H54 (cell line): ENCODE measurements at regions not wholly inside any gene's neighbourhood (a gene's known extent, or its start where the extent isn't known, plus 50 kb on each side); places are given as distances from the start of the nearest gene placed in this dataset.

ENCODE experiments used
- DNase-seq: peaks from one replicate; pipeline ENCODE4 v3.0.0; 2011; ENCODE audit warnings: low spot score, mixed read lengths; ENCODE audit not compliant: insufficient read length
- FAIRE-seq: peaks from 3 replicates; lab custom pipeline; 2011; peaks lifted over from hg19 to GRCh38; lab: Jason Lieb, UNC
- POLR2A ChIP-seq: IDR thresholded peaks from 2 replicates; pipeline ENCODE4 v1.6.1; 2011; ENCODE audit warnings: low read depth, mild to moderate bottlenecking, low read length

DNA sequence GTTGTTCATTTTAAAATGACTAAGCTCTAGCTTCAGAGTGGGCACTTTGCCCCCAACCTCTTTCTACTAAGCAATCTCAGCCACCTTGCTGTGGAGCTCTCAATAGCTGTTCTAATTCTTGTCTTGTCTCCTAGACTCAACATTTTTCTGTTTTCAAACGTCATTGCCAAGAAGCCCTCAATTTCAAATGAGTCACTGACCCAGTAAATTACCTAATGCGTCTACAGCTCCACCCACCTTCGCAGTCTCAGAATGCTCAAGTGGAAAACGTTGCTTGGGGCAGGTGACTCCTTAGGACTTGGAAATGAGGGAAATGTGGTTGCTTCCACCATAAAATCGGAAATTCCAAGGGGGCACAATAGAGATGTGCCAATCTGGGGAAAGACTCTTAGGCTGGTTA, 59.0 kb downstream of the ING2 start:
- TF ChIP-seq POLR2A, result no peak
- peak; percentile 6 for FAIRE-seq
- DNase-seq, result peak; percentile 27

DNA sequence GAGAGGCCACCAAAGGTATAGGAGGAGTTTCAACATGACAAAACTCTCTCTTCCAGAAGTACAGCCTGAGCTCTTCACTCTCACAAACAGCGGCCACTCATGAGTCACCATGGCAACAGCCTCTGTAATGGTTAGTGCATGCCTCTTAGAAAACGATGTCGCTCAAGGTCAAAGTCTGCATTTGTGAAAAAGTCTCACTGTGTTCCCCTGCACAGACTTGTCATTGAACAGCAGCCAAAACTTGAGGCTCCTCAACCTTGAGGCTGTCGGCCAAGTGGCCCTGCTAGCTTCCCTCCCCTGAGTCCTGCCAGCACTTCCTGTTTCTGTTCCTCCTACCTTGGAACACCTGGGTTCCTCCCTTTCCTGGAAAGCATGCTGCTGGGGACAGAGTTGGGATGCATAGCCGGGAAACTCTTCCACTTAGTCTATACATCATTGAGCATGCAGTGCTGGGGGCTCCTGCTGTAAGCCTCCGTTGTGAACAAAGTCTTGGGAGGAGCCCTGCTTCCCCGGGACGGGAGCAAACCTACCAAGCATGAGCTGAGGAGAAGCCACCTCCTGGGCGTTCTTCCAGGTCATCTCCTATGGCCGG, 66.6 kb downstream of the ING2 start:
- DNase-seq (no peak), FAIRE-seq (no peak)
- no peak for TF ChIP-seq POLR2A

DNA sequence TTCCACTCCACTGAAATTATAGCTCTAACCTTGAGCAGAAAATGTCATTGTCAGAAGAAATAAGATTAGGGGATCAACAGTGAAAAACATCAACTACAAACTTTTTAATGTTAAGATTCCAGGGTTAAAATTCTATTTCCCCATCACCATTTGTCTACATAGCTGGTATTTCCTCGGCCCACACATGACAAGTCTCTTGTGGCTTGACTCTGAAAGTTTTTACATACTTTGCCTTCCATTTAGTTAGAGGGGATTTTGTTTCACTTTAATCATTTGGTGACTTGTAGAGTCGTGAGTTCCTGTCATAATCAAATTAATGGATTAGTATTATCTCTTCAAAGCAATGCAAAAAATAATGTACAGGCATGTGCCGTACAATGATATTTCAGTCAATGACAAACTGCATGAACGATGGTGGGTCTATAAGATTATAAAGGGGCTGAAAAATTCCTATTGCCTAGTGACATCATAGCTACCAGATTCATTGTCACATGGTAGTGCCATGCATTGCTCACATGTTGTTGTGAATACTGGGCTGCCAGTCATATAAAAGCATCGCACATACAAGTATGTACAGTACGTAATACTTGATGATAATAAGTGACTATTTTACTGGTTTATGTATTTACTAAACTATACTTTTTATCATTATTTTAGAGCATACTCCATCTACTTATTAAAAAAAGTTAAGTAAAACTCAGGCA, 72.0 kb downstream of the ING2 start:
- FAIRE-seq (no peak), DNase-seq (no peak)
- no peak for TF ChIP-seq POLR2A

GRCh38 chr4:183580370-183580769, 75.5 kb downstream of the ING2 start:
- DNase-seq, result no peak

GRCh38 chr4:183580849-183581248, 76.0 kb downstream of the ING2 start:
- no peak for TF ChIP-seq POLR2A
- FAIRE-seq, result no peak
- DNase-seq, result no peak

More at GRCh38 chr4:183580370-183580769, 75.5 kb downstream of the ING2 start:
- TF ChIP-seq POLR2A, result no peak
- FAIRE-seq, result no peak

GRCh38 chr4:183586824-183587223, 72.2 kb downstream of the RWDD4 start:
- DNase-seq, result no peak
- TF ChIP-seq POLR2A, result no peak
- no peak for FAIRE-seq

GRCh38 chr4:183588169-183588675, 70.8 kb downstream of the RWDD4 start:
- FAIRE-seq (no peak), DNase-seq (no peak)
- no peak for TF ChIP-seq POLR2A

GRCh38 chr4:183588691-183589090, 70.3 kb downstream of the RWDD4 start:
- FAIRE-seq, result no peak
- no peak for TF ChIP-seq POLR2A
- DNase-seq, result no peak

DNA sequence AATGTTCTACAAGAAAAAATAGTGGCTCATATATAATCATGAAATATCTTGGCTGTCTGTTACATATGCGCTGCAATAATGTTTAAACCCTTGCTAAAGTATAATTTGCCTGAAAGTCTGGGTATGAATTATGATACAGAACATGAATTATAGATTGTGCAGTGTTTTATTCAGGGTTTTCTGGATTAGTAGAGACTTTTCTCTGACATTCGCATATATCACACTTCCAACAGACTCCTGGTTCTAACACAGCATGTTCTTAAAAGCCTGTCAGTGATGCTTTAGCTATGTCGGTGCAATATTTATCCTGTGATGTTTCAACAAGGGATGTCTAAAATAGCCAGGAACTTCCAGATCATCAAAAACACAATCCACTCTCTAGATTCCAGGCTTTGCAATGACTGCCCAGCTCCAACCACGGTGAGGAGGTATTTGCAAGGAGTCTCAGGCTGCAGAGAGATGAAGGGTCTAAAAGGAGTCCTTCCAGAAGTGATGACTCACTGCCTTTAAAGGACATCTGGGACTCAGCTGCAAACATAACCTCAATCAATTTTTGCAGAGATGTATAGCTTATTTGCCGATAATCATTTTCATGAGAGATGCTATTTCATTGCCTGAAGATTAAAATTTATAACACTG, 69.4 kb downstream of the RWDD4 start:
- no peak for DNase-seq
- FAIRE-seq, result no peak
- no peak for TF ChIP-seq POLR2A
